ENCODE measurements at regions not wholly inside any gene's neighbourhood (a gene's known extent, or its start where the extent isn't known, plus 50 kb on each side); places are given as distances from the start of the nearest gene placed in this dataset.

DNA sequence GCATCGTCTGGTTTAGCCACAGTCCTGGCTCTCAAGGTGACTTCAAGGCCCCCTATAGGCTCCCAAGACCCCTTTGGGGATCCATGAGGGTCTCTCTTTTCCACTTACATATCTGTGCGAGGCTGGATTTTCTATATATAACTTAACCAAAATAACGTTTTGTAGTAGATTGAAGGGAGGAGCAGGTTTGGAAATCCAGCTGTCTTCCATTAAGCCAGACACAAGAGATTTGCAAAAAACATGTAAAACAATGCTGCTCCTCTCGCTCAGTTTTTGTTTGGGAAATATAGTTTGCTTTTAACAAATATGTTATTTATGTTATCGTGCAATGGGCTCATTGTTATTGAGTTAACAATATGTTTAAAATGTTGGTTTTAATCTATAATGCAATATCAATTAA, 811.2 kb downstream of the TYW1 start:
- Histone ChIP-seq H3K27ac (ENCODE audit: extremely low read depth, low read depth, low read length) (no peak overlapping the region), H3K4me3 (ENCODE audit: low read depth, low read length) (no peak overlapping the region), H3K9me3 (ENCODE audit: control insufficient read depth, insufficient read depth, low read depth, low read length) (no peaks in the 10 kb centered on the region), H3K4me1 (ENCODE audit: control insufficient read depth, insufficient read depth, low read length) (no peaks in the 10 kb centered on the region), H3K36me3 (ENCODE audit: control insufficient read depth in 2 of 2, insufficient read depth in 1 of 2, low read length in 2 of 2) (no peaks in the 10 kb centered on the region)
- TF ChIP-seq ZNF521 (tag by site-specific recombination; IDR thresholded peaks at IDR 0.05) (no peak), GFI1B (tag by site-specific recombination; IDR thresholded peaks at IDR 0.05) (no peak), ZBTB17 (tag by site-specific recombination; IDR thresholded peaks at IDR 0.05) (no peak), KLF7 (tag by site-specific recombination; IDR thresholded peaks at IDR 0.05; ENCODE audit: borderline replicate concordance) (no peak), ZNF221 (tag by site-specific recombination; IDR thresholded peaks at IDR 0.05; ENCODE audit: borderline replicate concordance) (no peak), ZNF560 (tag by site-specific recombination; IDR thresholded peaks at IDR 0.05; ENCODE audit: borderline replicate concordance) (no peak), ZNF292 (tag by site-specific recombination; IDR thresholded peaks at IDR 0.05; ENCODE audit: borderline replicate concordance, low read depth) (no peak), ZNF24 (tag by site-specific recombination; IDR thresholded peaks at IDR 0.05) (no peak)
- TF ChIP-seq, protein P1, sequence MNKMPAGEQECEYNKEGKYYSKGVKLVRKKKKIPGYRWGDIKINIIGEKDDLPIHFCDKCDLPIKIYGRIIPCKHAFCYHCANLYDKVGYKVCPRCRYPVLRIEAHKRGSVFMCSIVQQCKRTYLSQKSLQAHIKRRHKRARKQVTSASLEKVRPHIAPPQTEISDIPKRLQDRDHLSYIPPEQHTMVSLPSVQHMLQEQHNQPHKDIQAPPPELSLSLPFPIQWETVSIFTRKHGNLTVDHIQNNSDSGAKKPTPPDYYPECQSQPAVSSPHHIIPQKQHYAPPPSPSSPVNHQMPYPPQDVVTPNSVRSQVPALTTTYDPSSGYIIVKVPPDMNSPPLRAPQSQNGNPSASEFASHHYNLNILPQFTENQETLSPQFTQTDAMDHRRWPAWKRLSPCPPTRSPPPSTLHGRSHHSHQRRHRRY (tag by site-specific recombination; IDR thresholded peaks at IDR 0.05), result no peak
- TF ChIP-seq, protein P2, sequence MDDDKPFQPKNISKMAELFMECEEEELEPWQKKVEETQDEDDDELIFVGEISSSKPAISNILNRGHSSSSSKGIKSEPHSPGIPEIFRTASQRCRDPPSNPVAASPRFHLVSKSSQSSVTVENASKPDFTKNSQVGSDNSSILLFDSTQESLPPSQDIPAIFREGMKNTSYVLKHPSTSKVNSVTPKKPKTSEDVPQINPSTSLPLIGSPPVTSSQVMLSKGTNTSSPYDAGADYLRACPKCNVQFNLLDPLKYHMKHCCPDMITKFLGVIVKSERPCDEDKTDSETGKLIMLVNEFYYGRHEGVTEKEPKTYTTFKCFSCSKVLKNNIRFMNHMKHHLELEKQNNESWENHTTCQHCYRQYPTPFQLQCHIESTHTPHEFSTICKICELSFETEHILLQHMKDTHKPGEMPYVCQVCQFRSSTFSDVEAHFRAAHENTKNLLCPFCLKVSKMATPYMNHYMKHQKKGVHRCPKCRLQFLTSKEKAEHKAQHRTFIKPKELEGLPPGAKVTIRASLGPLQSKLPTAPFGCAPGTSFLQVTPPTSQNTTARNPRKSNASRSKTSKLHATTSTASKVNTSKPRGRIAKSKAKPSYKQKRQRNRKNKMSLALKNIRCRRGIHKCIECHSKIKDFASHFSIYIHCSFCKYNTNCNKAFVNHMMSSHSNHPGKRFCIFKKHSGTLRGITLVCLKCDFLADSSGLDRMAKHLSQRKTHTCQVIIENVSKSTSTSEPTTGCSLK (tag by site-specific recombination; IDR thresholded peaks at IDR 0.05), result no peak
- POLR2A ChIA-PET, result no interaction called here
- CTCF ChIA-PET, result no interaction called here

DNA sequence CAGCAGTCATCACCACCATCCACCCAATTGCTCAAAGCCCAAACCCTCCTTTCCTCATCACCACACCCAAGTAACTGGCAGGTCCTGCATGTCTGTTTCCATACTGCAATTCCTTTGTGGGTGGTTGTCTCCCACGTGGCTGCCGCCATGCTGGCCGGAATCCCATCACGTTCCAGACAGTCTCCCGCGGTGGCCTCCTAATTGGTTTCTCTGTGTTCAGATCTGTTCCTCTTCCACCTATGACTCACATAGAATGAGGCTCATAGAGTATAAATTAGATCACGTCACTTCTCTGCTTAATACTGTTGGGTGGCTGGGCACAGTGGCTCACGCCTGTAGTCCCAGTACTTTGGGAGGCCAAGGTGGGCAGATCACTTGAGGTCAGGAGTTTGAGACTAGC, 813.0 kb downstream of the TYW1 start:
- no peak for TF ChIP-seq YY1 (tag by site-specific recombination; IDR thresholded peaks at IDR 0.05)
- ChIA-PET CTCF (no interaction called here), POLR2A (no interaction called here)
- H3K9me3 ChIP-seq (ENCODE audit: control insufficient read depth, insufficient read depth, low read depth, low read length), result no peaks in the 10 kb centered on the region
- no peak overlapping the region for H3K4me3 ChIP-seq (ENCODE audit: low read depth, low read length)
- no peaks in the 10 kb centered on the region for H3K4me1 ChIP-seq (ENCODE audit: control insufficient read depth, insufficient read depth, low read length)
- no peaks in the 10 kb centered on the region for H3K36me3 ChIP-seq (ENCODE audit: control insufficient read depth in 2 of 2, insufficient read depth in 1 of 2, low read length in 2 of 2)
- H3K27ac ChIP-seq (ENCODE audit: extremely low read depth, low read depth, low read length), result no peak overlapping the region

DNA sequence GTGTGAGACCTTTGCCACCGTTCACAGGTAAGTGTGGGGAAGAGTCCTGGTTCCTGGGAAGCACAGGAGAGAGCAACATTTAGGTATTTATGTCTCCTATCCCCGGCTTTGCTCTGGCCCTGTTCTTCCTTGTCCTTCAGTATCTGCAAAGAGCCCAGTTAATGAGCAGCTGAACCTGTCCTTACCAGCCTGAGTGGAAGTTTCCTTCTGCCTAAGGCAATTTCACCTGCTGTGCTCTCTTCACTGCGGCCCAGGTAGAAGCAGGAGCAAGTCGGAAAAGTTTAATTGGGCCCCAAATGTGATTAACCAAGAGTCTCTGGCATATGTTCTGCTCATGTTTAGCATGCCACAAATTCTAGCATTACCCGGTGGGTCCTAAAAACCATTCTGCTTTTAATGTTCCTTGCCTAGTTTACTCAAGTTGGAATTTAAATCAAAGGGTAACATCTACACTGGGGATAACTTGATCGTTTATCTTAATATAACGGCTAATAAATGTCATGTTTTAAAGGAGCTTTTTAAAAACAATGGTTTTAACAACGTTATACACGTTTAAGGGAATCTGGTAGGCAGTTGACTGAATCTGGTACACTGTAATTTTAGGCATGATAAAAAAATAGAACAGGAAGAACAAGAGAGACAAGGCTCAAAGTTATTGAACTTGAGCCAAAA, 817.1 kb downstream of the TYW1 start:
- H3K36me3 ChIP-seq (ENCODE audit: control insufficient read depth in 2 of 2, insufficient read depth in 1 of 2, low read length in 2 of 2), result no peaks in the 10 kb centered on the region
- no peak overlapping the region for H3K4me3 ChIP-seq (ENCODE audit: low read depth, low read length)
- H3K27ac ChIP-seq (ENCODE audit: extremely low read depth, low read depth, low read length), result no peak overlapping the region
- H3K4me1 ChIP-seq (ENCODE audit: control insufficient read depth, insufficient read depth, low read length), result no peaks in the 10 kb centered on the region
- H3K9me3 ChIP-seq (ENCODE audit: control insufficient read depth, insufficient read depth, low read depth, low read length), result no peaks in the 10 kb centered on the region
- CTCF ChIA-PET, result no interaction called here
- POLR2A ChIA-PET, result no interaction called here
- no peak for TF ChIP-seq ZNF521 (tag by site-specific recombination; IDR thresholded peaks at IDR 0.05)
- TF ChIP-seq ZNF133 (tag by site-specific recombination; IDR thresholded peaks at IDR 0.05), result no peak
- TF ChIP-seq ZNF184 (tag by site-specific recombination; IDR thresholded peaks at IDR 0.05), result no peak
- TF ChIP-seq ZNF791 (tag by site-specific recombination; IDR thresholded peaks at IDR 0.05), result no peak
- TF ChIP-seq, protein P3, sequence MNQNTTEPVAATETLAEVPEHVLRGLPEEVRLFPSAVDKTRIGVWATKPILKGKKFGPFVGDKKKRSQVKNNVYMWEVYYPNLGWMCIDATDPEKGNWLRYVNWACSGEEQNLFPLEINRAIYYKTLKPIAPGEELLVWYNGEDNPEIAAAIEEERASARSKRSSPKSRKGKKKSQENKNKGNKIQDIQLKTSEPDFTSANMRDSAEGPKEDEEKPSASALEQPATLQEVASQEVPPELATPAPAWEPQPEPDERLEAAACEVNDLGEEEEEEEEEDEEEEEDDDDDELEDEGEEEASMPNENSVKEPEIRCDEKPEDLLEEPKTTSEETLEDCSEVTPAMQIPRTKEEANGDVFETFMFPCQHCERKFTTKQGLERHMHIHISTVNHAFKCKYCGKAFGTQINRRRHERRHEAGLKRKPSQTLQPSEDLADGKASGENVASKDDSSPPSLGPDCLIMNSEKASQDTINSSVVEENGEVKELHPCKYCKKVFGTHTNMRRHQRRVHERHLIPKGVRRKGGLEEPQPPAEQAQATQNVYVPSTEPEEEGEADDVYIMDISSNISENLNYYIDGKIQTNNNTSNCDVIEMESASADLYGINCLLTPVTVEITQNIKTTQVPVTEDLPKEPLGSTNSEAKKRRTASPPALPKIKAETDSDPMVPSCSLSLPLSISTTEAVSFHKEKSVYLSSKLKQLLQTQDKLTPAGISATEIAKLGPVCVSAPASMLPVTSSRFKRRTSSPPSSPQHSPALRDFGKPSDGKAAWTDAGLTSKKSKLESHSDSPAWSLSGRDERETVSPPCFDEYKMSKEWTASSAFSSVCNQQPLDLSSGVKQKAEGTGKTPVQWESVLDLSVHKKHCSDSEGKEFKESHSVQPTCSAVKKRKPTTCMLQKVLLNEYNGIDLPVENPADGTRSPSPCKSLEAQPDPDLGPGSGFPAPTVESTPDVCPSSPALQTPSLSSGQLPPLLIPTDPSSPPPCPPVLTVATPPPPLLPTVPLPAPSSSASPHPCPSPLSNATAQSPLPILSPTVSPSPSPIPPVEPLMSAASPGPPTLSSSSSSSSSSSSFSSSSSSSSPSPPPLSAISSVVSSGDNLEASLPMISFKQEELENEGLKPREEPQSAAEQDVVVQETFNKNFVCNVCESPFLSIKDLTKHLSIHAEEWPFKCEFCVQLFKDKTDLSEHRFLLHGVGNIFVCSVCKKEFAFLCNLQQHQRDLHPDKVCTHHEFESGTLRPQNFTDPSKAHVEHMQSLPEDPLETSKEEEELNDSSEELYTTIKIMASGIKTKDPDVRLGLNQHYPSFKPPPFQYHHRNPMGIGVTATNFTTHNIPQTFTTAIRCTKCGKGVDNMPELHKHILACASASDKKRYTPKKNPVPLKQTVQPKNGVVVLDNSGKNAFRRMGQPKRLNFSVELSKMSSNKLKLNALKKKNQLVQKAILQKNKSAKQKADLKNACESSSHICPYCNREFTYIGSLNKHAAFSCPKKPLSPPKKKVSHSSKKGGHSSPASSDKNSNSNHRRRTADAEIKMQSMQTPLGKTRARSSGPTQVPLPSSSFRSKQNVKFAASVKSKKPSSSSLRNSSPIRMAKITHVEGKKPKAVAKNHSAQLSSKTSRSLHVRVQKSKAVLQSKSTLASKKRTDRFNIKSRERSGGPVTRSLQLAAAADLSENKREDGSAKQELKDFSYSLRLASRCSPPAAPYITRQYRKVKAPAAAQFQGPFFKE (tag by site-specific recombination; IDR thresholded peaks at IDR 0.05; ENCODE audit: borderline replicate concordance), result no peak
- no peak for TF ChIP-seq ZBTB21 (tag by site-specific recombination; IDR thresholded peaks at IDR 0.05)
- no peak for TF ChIP-seq GLI4 (tag by site-specific recombination; IDR thresholded peaks at IDR 0.05)
- TF ChIP-seq ZBTB17 (tag by site-specific recombination; IDR thresholded peaks at IDR 0.05), result no peak
- TF ChIP-seq ZFP69B (tag by site-specific recombination; IDR thresholded peaks at IDR 0.05), result no peak
- no peak for TF ChIP-seq ZNF354C (tag by site-specific recombination; IDR thresholded peaks at IDR 0.05; ENCODE audit: borderline replicate concordance, low read depth)
- no peak for TF ChIP-seq ZFP41 (tag by site-specific recombination; IDR thresholded peaks at IDR 0.05; ENCODE audit: borderline replicate concordance)

Measured in HEK293 (cell line).